GM06990 (cell line): ENCODE measurements at regions not wholly inside any gene's neighbourhood (a gene's known extent, or its start where the extent isn't known, plus 50 kb on each side); places are given as distances from the start of the nearest gene placed in this dataset.

Source experiments
- DNase-seq: peaks from one replicate; pipeline ENCODE4 v3.0.0-alpha.2; 2011; ENCODE audit not compliant: insufficient read length; ENCODE audit errors: extremely low read depth
- H3K27me3 ChIP-seq: replicated peaks from 2 replicates; pipeline ENCODE4 v1.6.0; 2011; ENCODE audit warnings: low read length; ENCODE audit not compliant: control insufficient read depth, insufficient read depth
- H3K36me3 ChIP-seq: 2 replicates; pipeline ENCODE4 v1.5.1; 2011; ENCODE audit warnings: low read length; ENCODE audit not compliant: control insufficient read depth, insufficient read depth
- H3K4me3 ChIP-seq: replicated peaks from 2 replicates; pipeline ENCODE4 v1.5.1; 2011; ENCODE audit warnings: low read depth, mild to moderate bottlenecking, control low read depth, low read length
- CTCF ChIP-seq: IDR thresholded peaks from 2 replicates; pipeline ENCODE4 v1.5.1; 2011; ENCODE audit warnings: low read length, control low read depth, mild to moderate bottlenecking, inconsistent platforms; ENCODE audit not compliant: insufficient read depth, poor library complexity, severe bottlenecking

GRCh38 chr2:139218181-139218580, 438.0 kb upstream of the NXPH2 start:
- H3K4me3 ChIP-seq, result no peak overlapping the region
- H3K36me3 ChIP-seq, result no peaks in the 10 kb centered on the region
- TF ChIP-seq CTCF, result no peak
- no peak for DNase-seq
- no peaks in the 10 kb centered on the region for H3K27me3 ChIP-seq

GRCh38 chr2:139217641-139218040, 437.5 kb upstream of the NXPH2 start:
- no peak for DNase-seq
- H3K27me3 ChIP-seq, result no peaks in the 10 kb centered on the region
- H3K4me3 ChIP-seq, result no peak overlapping the region
- H3K36me3 ChIP-seq, result no peaks in the 10 kb centered on the region
- no peak for TF ChIP-seq CTCF

- DNase-seq, result no peak
- Histone ChIP-seq H3K4me3 (no peak overlapping the region), H3K27me3 (no peaks in the 10 kb centered on the region), H3K36me3 (no peaks in the 10 kb centered on the region)
- no peak for TF ChIP-seq CTCF
Measured at GRCh38 chr2:139216435-139216834, 436.2 kb upstream of the NXPH2 start.

GRCh38 chr2:139214801-139215200, 434.6 kb upstream of the NXPH2 start:
- H3K36me3 ChIP-seq, result no peaks in the 10 kb centered on the region
- no peak for TF ChIP-seq CTCF
- H3K4me3 ChIP-seq, result no peak overlapping the region
- no peak for DNase-seq
- no peaks in the 10 kb centered on the region for H3K27me3 ChIP-seq

GRCh38 chr2:139209586-139209985, 429.4 kb upstream of the NXPH2 start:
- no peak overlapping the region for H3K4me3 ChIP-seq
- no peak for DNase-seq
- H3K27me3 ChIP-seq, result no peaks in the 10 kb centered on the region
- H3K36me3 ChIP-seq, result no peaks in the 10 kb centered on the region
- no peak for TF ChIP-seq CTCF

- TF ChIP-seq CTCF, result no peak
- no peak for DNase-seq
- H3K36me3 ChIP-seq, result no peaks in the 10 kb centered on the region
- H3K27me3 ChIP-seq, result no peaks in the 10 kb centered on the region
- H3K4me3 ChIP-seq, result no peak overlapping the region
Measured at GRCh38 chr2:139201516-139201915, 421.3 kb upstream of the NXPH2 start.
